ENCODE measurements at regions not wholly inside any gene's neighbourhood (a gene's known extent, or its start where the extent isn't known, plus 50 kb on each side); places are given as distances from the start of the nearest gene placed in this dataset.
"Not testable (repeated sequence)": the region's sequence is repeated elsewhere in the genome, so short reads cannot be mapped to it uniquely, and the experiment has no call there.

- no peak overlapping the region for H3K4me3 ChIP-seq (ENCODE audit: low read depth, low read length)
- no peak for TF ChIP-seq CTCF (IDR thresholded peaks at IDR 0.05; ENCODE audit: insufficient read depth, low read depth, low read length)
- DNase-seq (ENCODE audit: low read depth) = no peak
Measured at GRCh38 chr6:77264970-77265369, 198.3 kb downstream of the HTR1B start.

- DNase-seq (ENCODE audit: low read depth) = no peak
- no peak for TF ChIP-seq CTCF (IDR thresholded peaks at IDR 0.05; ENCODE audit: insufficient read depth, low read depth, low read length)
- H3K4me3 ChIP-seq (ENCODE audit: low read depth, low read length) = no peak overlapping the region
Measured at GRCh38 chr6:77263003-77263402, 200.3 kb downstream of the HTR1B start.

GRCh38 chr6:77251801-77252200, 211.5 kb downstream of the HTR1B start:
- H3K4me3 ChIP-seq (ENCODE audit: low read depth, low read length); DNase-seq (ENCODE audit: low read depth): not testable (repeated sequence)

GRCh38 chr6:77249560-77249959, 213.7 kb downstream of the HTR1B start:
- no peak for DNase-seq (ENCODE audit: low read depth)
- H3K4me3 ChIP-seq (ENCODE audit: low read depth, low read length) = no peak overlapping the region
- TF ChIP-seq CTCF (IDR thresholded peaks at IDR 0.05; ENCODE audit: insufficient read depth, low read depth, low read length) = no peak

- DNase-seq (ENCODE audit: low read depth) = peak; percentile 10
- no peak overlapping the region for H3K4me3 ChIP-seq (ENCODE audit: low read depth, low read length)
- TF ChIP-seq CTCF (IDR thresholded peaks at IDR 0.05; ENCODE audit: insufficient read depth, low read depth, low read length) = no peak
Measured at GRCh38 chr6:77245026-77245425, 218.3 kb downstream of the HTR1B start.

GRCh38 chr6:77231438-77232305, 231.6 kb downstream of the HTR1B start:
- DNase-seq (ENCODE audit: low read depth) = no peak
- no peak overlapping the region for H3K4me3 ChIP-seq (ENCODE audit: low read depth, low read length)
- TF ChIP-seq CTCF (IDR thresholded peaks at IDR 0.05; ENCODE audit: insufficient read depth, low read depth, low read length) = no peak

- H3K4me3 ChIP-seq (ENCODE audit: low read depth, low read length) = no peak overlapping the region
- DNase-seq (ENCODE audit: low read depth) = no peak
- no peak for TF ChIP-seq CTCF (IDR thresholded peaks at IDR 0.05; ENCODE audit: insufficient read depth, low read depth, low read length)
Measured at GRCh38 chr6:77228279-77228678, 235.0 kb downstream of the HTR1B start.
